GM19351 (cell line): ENCODE measurements at regions not wholly inside any gene's neighbourhood (a gene's known extent, or its start where the extent isn't known, plus 50 kb on each side); places are given as distances from the start of the nearest gene placed in this dataset.

Experiments used
- ATAC-seq: cut with Tn5 transposase; IDR thresholded peaks from one replicate; pipeline ENCODE4 v1.9.1; 2021; ENCODE audit warnings: mild to moderate bottlenecking, moderate library complexity; ENCODE audit not compliant: unreplicated experiment

- no peak for ATAC-seq
Observed at GRCh38 chr3:31244929-31245817, 287.6 kb upstream of the STT3B start.

GRCh38 chr3:31246293-31247062 is 286.2 kb upstream of the STT3B start:
- ATAC-seq, result no peak

GRCh38 chr3:31247063-31247447 is 285.7 kb upstream of the STT3B start:
- no peak for ATAC-seq

- ATAC-seq, result peak; percentile 43
Observed at GRCh38 chr3:31247850-31248562, 284.7 kb upstream of the STT3B start.

GRCh38 chr3:31248563-31248992 is 284.1 kb upstream of the STT3B start:
- ATAC-seq, result no peak

- no peak for ATAC-seq
Observed at GRCh38 chr3:31249545-31249944, 283.2 kb upstream of the STT3B start.

GRCh38 chr3:31250116-31250777 is 282.5 kb upstream of the STT3B start:
- no peak for ATAC-seq

- ATAC-seq, result no peak
Observed at GRCh38 chr3:31251083-31251482, 281.6 kb upstream of the STT3B start.

- peak; percentile 39 for ATAC-seq
Observed at GRCh38 chr3:31252216-31253185, 280.2 kb upstream of the STT3B start.

- ATAC-seq, result no peak
Observed at GRCh38 chr3:31253782-31254181, 278.9 kb upstream of the STT3B start.

- no peak for ATAC-seq
Observed at GRCh38 chr3:31254483-31254882, 278.2 kb upstream of the STT3B start.

GRCh38 chr3:31255007-31255581 is 277.6 kb upstream of the STT3B start:
- ATAC-seq, result no peak

GRCh38 chr3:31262201-31262600 is 270.5 kb upstream of the STT3B start:
- no peak for ATAC-seq

- no peak for ATAC-seq
Observed at GRCh38 chr3:31263897-31264296, 268.8 kb upstream of the STT3B start.

GRCh38 chr3:31265646-31266428 is 266.9 kb upstream of the STT3B start:
- ATAC-seq, result no peak

GRCh38 chr3:31268868-31269267 is 263.9 kb upstream of the STT3B start:
- no peak for ATAC-seq

- ATAC-seq, result no peak
Observed at GRCh38 chr3:31270010-31270409, 262.7 kb upstream of the STT3B start.

GRCh38 chr3:31274326-31275024 is 258.2 kb upstream of the STT3B start:
- no peak for ATAC-seq
